Uterus (tissue), 2 donors: ENCODE measurements at regions not wholly inside any gene's neighbourhood (a gene's known extent, or its start where the extent isn't known, plus 50 kb on each side); places are given as distances from the start of the nearest gene placed in this dataset.

Experiments
- POLR2A ChIP-seq, 2 donors: fragments of 450-650 bp; IDR thresholded peaks; one replicate each; pipeline ENCODE4 v1.6.1; 2016; ENCODE audit warnings: antibody characterized with exemption in 2 of 2, mild to moderate bottlenecking in 1 of 2, moderate library complexity in 1 of 2
- TF ChIP-seq, protein P1 (sequence below), 4 experiments: fragments of 200-600 bp in 2 of 4; fragments of 450-650 bp in 2 of 4; sonication (generic) in 2 of 4; IDR thresholded peaks; one replicate each; pipeline ENCODE4 v1.5.1; 2016 to 2019; ENCODE audit warnings: antibody characterized with exemption in 4 of 4, mild to moderate bottlenecking in 2 of 4, moderate library complexity in 1 of 4

DNA sequence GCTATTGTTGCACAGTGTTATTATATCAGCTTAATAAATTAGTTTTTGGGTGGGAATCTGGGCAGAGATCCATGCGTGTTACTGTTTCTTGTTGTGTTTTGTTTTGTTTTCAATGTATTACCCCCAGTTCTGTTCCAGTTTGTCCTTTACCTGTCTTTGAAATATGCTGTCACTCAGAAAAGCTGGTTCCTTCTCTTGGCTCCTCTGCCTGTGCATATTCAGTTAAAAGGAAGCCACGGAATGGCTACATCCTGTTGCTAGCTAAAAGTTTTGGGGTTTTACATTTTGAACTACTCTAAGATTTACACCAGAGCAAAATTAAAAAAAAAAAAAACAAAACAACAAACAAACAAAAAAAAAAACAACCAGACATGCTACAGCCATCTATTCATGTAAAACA lies 374.9 kb upstream of the RORB start:
- TF ChIP-seq, protein P1, sequence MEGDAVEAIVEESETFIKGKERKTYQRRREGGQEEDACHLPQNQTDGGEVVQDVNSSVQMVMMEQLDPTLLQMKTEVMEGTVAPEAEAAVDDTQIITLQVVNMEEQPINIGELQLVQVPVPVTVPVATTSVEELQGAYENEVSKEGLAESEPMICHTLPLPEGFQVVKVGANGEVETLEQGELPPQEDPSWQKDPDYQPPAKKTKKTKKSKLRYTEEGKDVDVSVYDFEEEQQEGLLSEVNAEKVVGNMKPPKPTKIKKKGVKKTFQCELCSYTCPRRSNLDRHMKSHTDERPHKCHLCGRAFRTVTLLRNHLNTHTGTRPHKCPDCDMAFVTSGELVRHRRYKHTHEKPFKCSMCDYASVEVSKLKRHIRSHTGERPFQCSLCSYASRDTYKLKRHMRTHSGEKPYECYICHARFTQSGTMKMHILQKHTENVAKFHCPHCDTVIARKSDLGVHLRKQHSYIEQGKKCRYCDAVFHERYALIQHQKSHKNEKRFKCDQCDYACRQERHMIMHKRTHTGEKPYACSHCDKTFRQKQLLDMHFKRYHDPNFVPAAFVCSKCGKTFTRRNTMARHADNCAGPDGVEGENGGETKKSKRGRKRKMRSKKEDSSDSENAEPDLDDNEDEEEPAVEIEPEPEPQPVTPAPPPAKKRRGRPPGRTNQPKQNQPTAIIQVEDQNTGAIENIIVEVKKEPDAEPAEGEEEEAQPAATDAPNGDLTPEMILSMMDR (IDR thresholded peaks at IDR 0.05) = no peak
- no peak for TF ChIP-seq POLR2A (IDR thresholded peaks at IDR 0.05)
